Stimulated activated naive CD8-positive, alpha-beta T cell treated with anti-CD3 and anti-CD28 coated beads, Interleukin-15, Interleukin-2, amounts not matched to agents 100 ng/mL and 50 ng/mL, for 24 hours (primary cell): ENCODE measurements at regions not wholly inside any gene's neighbourhood (a gene's known extent, or its start where the extent isn't known, plus 50 kb on each side); places are given as distances from the start of the nearest gene placed in this dataset.
A peak's percentile ranks its signal among the peaks of the same experiment; 100 is the strongest.
"Not testable (repeated sequence)": the region's sequence is repeated elsewhere in the genome, so short reads cannot be mapped to it uniquely, and the experiment has no call there.

ENCODE experiments used
- H3K27ac Mint-ChIP-seq: one replicate; pipeline ENCODE4 v1.8.0; 2021; ENCODE audit warnings: mild to moderate bottlenecking, mixed read lengths
- H3K27me3 Mint-ChIP-seq: one replicate; pipeline ENCODE4 v1.8.0; 2021; ENCODE audit warnings: mixed read lengths
- H3K36me3 Mint-ChIP-seq: one replicate; pipeline ENCODE4 v1.8.0; 2021; ENCODE audit warnings: low read depth, mixed read lengths
- H3K4me1 Mint-ChIP-seq: one replicate; pipeline ENCODE4 v1.8.0; 2021; ENCODE audit warnings: low read depth, mixed read lengths
- H3K4me3 Mint-ChIP-seq: one replicate; pipeline ENCODE4 v1.8.0; 2021; ENCODE audit warnings: mild to moderate bottlenecking, mixed read lengths
- H3K9me3 Mint-ChIP-seq: one replicate; pipeline ENCODE4 v1.8.0; 2021; ENCODE audit warnings: mixed read lengths

DNA sequence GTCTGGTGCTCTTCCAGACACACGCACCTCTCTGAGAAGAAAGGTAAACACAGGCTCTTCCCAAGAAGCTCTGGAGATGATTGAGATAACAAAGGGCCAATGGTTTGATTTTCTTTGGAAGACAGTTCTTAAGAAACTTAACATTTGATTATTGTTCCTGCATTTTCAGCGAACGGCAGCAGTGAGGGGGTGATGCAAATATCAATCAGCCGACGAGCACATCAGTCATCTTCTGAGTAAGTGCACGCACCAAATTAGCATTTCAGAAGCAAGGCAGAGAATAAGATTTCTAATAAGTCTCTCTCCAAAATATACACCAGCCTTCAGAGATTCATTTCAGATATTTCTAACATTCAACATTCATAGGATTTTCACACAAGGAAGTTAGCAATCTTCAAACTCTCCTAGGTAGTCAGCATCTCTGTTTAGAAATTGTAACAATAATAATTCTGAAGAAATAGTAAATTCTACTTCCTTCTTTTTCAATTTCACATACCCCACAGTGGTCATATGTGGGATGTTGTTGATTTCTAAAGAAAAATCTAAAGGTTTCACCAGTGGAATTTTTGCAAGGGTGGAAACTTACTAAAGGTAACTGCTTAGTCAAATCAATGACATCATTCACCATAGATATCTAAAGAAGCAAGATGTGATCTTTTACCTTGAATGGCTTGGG, 250.3 kb downstream of the SEC61B start:
- peak overlapping the region; percentile 15 for H3K4me3 Mint-ChIP-seq
- peak overlapping the region; percentile 88 for H3K27ac Mint-ChIP-seq
- no peaks in the 10 kb centered on the region for H3K36me3 Mint-ChIP-seq
- H3K9me3 Mint-ChIP-seq: no peaks in the 10 kb centered on the region
- peaks cover 28% of the 10 kb centered on the region for H3K27me3 Mint-ChIP-seq
- H3K4me1 Mint-ChIP-seq: peaks cover 23% of the 10 kb centered on the region

DNA sequence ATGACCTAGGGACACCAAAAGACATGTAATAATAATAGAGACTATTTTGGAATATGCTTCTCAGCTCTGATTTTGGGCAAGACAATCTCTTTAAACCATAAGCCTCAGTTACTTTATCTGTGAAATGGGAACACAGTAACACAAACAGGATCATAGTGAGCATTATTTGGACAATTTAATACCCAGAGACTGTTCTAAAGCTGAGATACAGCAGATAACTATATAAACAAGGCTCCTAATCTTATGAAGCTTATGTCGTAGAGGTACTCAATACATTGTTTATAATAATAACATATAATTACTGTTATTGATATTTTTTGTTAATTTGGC, 250.8 kb downstream of the SEC61B start:
- Mint-ChIP-seq H3K4me1 (peaks cover 23% of the 10 kb centered on the region), H3K36me3 (no peaks in the 10 kb centered on the region), H3K9me3 (no peaks in the 10 kb centered on the region), H3K27ac (peak overlapping the region; percentile 88), H3K27me3 (peaks cover 28% of the 10 kb centered on the region), H3K4me3 (no peak overlapping the region)

DNA sequence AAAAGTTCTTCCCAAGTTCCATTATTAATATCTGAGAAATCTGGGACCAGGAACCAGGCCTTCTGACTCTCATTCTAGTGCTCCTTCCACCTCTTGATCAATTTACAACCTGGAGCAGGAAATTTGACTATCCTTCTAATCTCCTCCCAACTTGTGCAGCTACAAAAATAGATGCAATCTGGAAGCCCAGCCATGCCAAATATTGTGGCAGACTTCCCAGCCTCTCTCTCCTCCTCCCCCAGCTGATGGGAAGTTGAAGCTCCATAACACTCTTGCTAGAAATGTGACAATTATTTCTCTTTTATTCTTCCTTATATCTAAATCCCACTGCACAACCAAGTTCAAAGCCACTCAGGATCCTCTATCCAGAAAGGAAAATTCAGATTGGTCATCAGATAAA, 252.1 kb downstream of the SEC61B start:
- H3K36me3 Mint-ChIP-seq: no peaks in the 10 kb centered on the region
- H3K4me3 Mint-ChIP-seq: no peak overlapping the region
- H3K4me1 Mint-ChIP-seq: peaks cover 23% of the 10 kb centered on the region
- H3K27ac Mint-ChIP-seq: no peak overlapping the region
- H3K9me3 Mint-ChIP-seq: no peaks in the 10 kb centered on the region
- H3K27me3 Mint-ChIP-seq: peaks cover 23% of the 10 kb centered on the region

DNA sequence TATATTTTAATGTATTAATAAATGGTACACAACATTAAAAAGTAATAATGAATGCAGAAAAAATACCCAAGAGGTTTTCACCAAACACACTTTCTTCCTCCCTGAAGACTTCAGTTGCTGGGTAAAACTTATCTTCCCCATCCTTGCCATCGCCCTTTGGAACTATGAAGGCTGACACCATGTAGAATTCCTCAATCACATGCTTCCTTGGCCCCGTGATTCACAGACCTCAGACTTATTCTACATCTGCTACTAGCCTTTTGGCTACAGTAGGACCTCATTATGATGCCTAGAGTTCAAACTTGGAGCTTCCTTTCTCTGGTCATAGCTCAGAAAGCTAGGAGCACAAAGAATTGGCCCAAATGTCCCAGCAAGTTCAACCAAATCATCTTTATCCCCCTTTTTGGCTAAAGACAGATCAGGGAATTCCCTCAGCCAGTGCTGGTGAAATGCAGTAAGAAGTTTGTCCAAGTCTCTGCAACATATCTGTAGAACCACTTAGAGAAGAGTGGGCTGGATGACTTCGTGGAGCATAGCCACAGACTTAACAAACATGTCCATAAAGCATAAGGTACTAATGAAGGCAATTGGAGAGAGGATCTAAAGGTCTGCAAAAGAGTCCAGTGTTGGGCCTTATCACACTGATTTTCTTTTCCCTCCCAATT, 253.5 kb downstream of the SEC61B start:
- Mint-ChIP-seq H3K36me3 (no peaks in the 10 kb centered on the region), H3K9me3 (no peaks in the 10 kb centered on the region), H3K4me1 (peaks cover 23% of the 10 kb centered on the region), H3K27ac (no peak overlapping the region), H3K27me3 (peaks cover 23% of the 10 kb centered on the region), H3K4me3 (no peak overlapping the region)

DNA sequence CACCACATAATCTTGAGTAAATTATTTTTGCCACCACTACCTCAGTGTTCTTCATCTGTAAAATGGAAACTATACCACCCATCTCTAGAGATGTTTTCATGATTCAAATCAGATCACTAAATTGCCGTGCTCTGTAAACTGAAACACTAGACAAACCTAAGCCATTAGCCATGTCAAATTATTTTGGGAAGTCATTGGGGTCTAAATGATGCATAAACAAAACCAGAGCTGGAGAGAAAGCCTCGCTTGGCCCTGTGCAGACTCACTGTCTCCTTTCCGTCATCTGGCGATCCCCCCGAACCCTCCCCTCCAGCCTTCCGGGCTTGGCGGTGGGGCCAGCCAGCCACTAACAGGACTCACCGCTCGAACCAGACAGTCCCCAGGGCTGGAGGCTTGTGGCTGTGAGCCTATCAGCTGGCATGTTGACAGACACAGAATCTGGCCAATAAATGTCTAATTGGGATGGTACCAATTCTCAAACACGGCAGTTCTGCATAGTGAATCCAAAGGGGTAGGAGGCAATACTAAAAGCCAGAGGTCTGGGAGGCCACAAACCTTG, 256.5 kb downstream of the SEC61B start:
- H3K4me1 Mint-ChIP-seq: peaks cover 3% of the 10 kb centered on the region
- H3K4me3 Mint-ChIP-seq: no peak overlapping the region
- no peaks in the 10 kb centered on the region for H3K9me3 Mint-ChIP-seq
- no peak overlapping the region for H3K27ac Mint-ChIP-seq
- peaks cover 26% of the 10 kb centered on the region for H3K27me3 Mint-ChIP-seq
- no peaks in the 10 kb centered on the region for H3K36me3 Mint-ChIP-seq

DNA sequence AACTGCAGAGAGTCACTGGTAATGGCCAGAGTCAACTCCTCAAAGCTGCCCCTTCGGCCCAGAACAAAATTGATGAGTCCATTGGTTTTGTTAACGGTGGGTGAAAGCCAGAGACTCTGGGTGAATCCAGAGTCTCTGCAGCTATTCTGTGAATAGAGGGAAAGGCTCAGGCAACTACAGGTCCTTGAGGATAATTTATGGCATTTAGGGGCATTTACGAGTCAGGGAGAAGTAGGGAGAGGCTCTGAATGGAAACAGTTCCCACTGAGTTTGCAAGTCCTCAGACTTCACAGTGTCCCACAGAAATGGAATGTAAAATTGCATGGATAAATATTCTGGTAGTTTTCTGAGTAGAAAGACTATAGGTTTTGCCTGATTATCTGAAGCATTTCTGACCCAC, 257.8 kb downstream of the SEC61B start:
- Mint-ChIP-seq H3K9me3 (no peaks in the 10 kb centered on the region), H3K27me3 (peaks cover 18% of the 10 kb centered on the region), H3K27ac (no peak overlapping the region), H3K4me3 (no peak overlapping the region), H3K4me1 (peaks cover 3% of the 10 kb centered on the region), H3K36me3 (no peaks in the 10 kb centered on the region)

DNA sequence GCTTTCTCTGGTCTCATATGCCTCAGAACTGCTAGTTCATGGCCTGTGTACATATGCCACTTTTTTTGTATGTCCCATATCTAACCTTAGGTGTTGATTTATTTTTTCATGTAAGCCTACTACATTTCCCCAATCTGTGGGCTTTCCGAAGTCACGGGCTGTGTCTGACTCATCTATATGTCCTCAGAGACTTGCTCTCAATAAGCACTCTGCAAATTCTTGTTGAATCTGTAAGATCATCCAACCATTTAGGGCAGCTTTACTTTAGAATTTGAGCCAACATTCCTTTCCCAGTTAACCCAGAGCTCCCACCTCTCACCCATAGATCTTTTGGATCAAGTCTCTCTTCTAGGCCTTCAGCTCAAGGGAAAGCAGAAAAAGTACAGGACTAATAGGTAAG, 263.4 kb downstream of the SEC61B start:
- Mint-ChIP-seq H3K4me1 (no peaks in the 10 kb centered on the region), H3K4me3 (no peak overlapping the region), H3K36me3 (no peaks in the 10 kb centered on the region), H3K27me3 (peaks cover 14% of the 10 kb centered on the region), H3K27ac (no peak overlapping the region), H3K9me3 (peaks cover 6% of the 10 kb centered on the region)

DNA sequence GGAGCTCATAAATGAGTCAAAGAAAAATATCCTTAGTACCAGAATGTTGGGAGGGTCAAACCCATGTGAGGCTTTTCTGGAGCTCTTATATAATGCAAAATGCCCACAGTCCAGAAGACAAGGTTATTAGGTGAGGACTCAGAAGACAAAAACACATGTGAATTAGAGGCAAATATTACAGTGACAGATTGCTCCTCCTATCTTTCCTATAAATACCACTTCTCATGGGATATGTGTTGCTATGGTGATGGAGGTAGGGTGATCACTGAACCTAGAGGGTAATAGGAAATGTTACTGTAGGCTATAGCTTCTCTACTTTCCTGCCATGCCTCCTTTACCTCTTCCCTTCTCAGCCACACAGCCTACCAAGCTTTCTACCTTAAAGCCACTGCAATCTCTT, 264.6 kb downstream of the SEC61B start:
- peaks cover 6% of the 10 kb centered on the region for H3K4me1 Mint-ChIP-seq

DNA sequence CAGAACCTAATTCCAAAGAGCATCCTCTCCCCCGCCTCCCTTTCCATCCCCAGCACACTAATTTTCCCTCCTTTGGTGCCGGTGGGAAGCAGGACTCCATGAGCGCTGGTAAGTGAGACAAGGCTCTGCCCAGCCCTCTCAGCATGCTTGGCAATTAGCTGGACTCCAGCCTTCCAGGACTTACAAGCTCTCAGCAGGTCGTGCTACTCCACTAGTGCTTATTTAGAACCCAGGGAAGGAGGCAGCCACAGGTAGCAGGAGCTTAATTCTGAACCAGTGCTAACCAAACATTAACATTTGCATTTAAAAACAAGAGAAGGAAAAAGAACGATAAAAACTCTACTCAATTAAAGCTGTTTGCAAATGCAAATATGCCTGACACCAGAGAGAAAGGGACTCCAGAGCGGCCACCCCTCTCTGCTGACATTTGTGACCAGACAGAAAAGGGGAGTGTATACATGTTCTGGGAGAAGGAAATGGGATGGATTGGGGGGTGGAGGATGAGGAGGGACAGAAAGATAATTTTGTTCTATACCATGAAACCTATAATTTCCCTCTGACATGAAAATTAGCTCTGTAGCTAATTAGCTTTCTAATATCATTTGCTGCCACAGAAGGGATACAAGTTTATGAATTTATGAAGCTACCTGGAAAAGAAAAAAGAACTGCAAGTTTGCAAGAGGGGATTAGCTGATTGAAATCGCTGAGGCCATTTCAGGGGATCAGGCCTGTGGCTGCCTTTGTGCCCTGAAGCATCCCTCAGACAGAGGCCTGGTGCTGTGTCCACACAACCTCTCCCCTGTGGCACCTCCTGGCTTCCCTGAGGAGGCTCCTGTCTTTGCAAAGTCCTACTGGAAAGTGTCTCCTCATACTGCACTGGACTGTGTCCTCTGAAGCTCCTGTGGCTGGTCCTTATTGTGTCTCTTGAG, 266.3 kb downstream of the SEC61B start:
- Mint-ChIP-seq H3K27ac (no peak overlapping the region), H3K4me1 (peaks cover 9% of the 10 kb centered on the region), H3K36me3 (no peaks in the 10 kb centered on the region), H3K9me3 (peaks cover 6% of the 10 kb centered on the region), H3K4me3 (no peak overlapping the region), H3K27me3 (peaks cover 23% of the 10 kb centered on the region)

More for the DNA sequence above, 264.6 kb downstream of the SEC61B start:
- Mint-ChIP-seq H3K27me3 (peaks cover 11% of the 10 kb centered on the region), H3K36me3 (no peaks in the 10 kb centered on the region), H3K4me3 (no peak overlapping the region), H3K27ac (no peak overlapping the region), H3K9me3 (peaks cover 6% of the 10 kb centered on the region)

DNA sequence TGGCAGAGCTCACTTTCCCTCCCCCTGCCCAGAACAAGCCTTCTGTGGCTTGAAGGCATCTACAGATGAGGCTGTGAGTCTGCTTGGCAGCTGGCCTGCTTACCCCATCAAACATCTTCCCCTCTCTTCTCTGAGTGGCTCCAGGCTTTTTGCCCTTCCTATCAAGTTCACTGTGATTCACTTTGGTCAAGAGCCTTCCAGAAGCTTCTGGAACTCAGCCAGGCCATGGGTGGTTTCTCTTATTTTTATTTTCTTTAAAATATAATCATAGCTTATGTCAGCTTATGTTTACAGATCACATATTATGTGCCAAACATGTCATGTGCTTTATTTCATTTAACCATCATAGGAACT, 267.0 kb downstream of the SEC61B start:
- Mint-ChIP-seq H3K27ac (no peak overlapping the region), H3K4me3 (no peak overlapping the region), H3K36me3 (no peaks in the 10 kb centered on the region), H3K27me3 (peaks cover 25% of the 10 kb centered on the region), H3K4me1 (peaks cover 9% of the 10 kb centered on the region), H3K9me3 (peaks cover 6% of the 10 kb centered on the region)

DNA sequence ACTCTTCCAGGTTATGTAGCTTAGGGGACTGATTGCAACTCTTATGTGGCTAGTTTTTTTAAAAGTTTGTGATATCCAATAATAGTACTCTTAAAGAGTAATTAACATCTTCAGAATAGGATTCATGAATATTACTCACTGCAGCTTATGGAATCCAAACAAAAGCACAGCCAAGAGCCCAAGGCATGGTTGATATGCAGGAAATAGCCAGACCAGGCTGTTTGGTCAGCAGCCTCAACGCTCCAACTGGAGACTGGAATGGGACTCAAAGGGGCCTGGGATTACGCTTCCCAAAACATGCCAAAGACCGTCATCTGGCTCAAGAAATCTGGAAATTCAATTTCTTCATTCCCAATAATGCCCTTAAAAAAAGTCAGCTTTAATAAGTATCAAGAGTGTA, 268.6 kb downstream of the SEC61B start:
- no peaks in the 10 kb centered on the region for H3K36me3 Mint-ChIP-seq
- H3K4me3 Mint-ChIP-seq: no peak overlapping the region
- no peak overlapping the region for H3K27ac Mint-ChIP-seq
- H3K4me1 Mint-ChIP-seq: peaks cover 9% of the 10 kb centered on the region
- H3K27me3 Mint-ChIP-seq: peaks cover 21% of the 10 kb centered on the region
- H3K9me3 Mint-ChIP-seq: no peaks in the 10 kb centered on the region

DNA sequence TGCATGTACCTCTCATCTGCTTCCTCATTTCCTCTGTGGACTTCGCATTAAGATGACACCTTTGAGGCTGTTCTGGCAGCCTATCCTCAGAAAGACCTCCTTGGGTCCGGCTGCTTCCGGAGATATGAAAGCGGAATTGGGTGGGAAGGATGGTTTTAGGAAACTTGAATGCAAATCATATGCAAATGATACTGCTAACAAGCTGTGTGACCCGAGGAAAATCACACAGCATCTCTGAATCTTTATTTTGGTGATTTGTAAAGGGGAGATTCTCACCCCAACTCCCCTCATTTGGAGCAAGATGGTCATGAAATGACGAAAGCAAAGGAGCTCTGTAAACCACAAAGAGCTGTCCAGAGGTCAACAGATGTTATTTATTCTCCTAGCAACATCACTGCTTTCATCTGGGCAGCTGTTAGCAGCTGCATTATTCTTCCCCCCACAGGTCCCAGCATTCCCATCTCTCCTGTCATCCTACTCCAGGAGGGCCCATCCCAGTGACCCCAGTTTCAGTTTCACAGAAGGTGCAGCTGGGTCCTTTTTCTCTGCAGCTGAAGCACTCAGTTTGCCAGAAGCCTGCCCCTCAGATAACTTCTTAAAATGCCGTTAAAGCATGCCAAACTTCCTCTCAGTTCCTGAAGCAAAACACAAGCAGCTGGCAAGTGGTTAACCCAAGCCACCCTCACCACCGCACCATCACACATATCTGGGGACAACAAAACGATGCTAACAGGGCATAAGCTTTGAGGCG, 269.5 kb downstream of the SEC61B start:
- peaks cover 9% of the 10 kb centered on the region for H3K4me1 Mint-ChIP-seq
- H3K27me3 Mint-ChIP-seq: peaks cover 27% of the 10 kb centered on the region
- H3K4me3 Mint-ChIP-seq: no peak overlapping the region
- no peak overlapping the region for H3K27ac Mint-ChIP-seq
- H3K36me3 Mint-ChIP-seq: no peaks in the 10 kb centered on the region
- no peaks in the 10 kb centered on the region for H3K9me3 Mint-ChIP-seq

DNA sequence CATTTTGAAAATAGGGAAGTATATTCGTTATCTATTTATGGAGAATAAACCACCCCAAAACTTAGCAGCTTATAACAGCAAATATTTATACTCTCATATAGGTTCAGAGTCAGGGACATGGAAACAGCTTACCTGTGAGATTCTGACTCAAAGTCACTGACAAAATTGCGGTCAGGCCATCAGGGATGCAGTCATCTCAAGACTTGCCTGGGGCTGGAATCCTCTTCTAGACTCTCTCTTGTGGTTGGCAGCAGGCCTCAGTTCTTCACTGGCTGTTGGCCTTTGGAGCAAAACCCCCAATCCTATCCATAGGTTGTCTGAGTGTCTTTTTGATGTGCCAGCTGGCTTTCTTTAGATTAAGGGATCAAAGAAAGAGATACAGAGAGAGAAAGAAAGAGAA, 275.6 kb downstream of the SEC61B start:
- H3K4me1 Mint-ChIP-seq: no peaks in the 10 kb centered on the region
- H3K36me3 Mint-ChIP-seq: no peaks in the 10 kb centered on the region
- H3K27ac Mint-ChIP-seq: no peak overlapping the region
- peaks cover 5% of the 10 kb centered on the region for H3K9me3 Mint-ChIP-seq
- H3K4me3 Mint-ChIP-seq: no peak overlapping the region
- H3K27me3 Mint-ChIP-seq: peaks cover 18% of the 10 kb centered on the region

DNA sequence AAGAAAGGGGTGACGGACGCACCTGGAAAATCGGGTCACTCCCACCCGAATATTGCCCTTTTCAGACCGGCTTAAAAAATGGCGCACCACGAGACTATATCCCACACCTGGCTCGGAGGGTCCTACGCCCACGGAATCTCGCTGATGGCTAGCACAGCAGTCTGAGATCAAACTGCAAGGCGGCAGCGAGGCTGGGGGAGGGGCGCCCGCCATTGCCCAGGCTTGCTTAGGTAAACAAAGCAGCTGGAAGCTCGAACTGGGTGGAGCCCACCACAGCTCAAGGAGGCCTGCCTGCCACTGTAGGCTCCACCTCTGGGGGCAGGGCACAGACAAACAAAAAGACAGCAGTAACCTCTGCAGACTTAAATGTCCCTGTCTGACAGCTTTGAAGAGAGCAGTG, 276.9 kb downstream of the SEC61B start:
- not testable (repeated sequence) for H3K4me1 Mint-ChIP-seq, H3K27ac Mint-ChIP-seq, H3K9me3 Mint-ChIP-seq, H3K4me3 Mint-ChIP-seq, H3K36me3 Mint-ChIP-seq
- peaks cover 13% of the 10 kb centered on the region for H3K27me3 Mint-ChIP-seq
